Smooth muscle cell of the brain vasculature (primary cell): ENCODE measurements at regions not wholly inside any gene's neighbourhood (a gene's known extent, or its start where the extent isn't known, plus 50 kb on each side); places are given as distances from the start of the nearest gene placed in this dataset.

Experiments
- DNase-seq: peaks from one replicate; pipeline ENCODE4 v3.0.0-alpha.2; 2012; ENCODE audit warnings: low read depth, low spot score

GRCh38 chr21:28239340-28239739 lies 753.3 kb downstream of the LTN1 start:
- DNase-seq: no peak

GRCh38 chr21:28237661-28238060 lies 755.0 kb downstream of the LTN1 start:
- no peak for DNase-seq

- no peak for DNase-seq
These were observed 757.3 kb downstream of the LTN1 start for GRCh38 chr21:28235169-28235895.

GRCh38 chr21:28234326-28234725 lies 758.4 kb downstream of the LTN1 start:
- no peak for DNase-seq

GRCh38 chr21:28233536-28234220 lies 759.0 kb downstream of the LTN1 start:
- DNase-seq: no peak

- DNase-seq: no peak
These were observed 762.1 kb downstream of the LTN1 start for GRCh38 chr21:28230559-28230958.

GRCh38 chr21:28229814-28230213 lies 762.9 kb downstream of the LTN1 start:
- no peak for DNase-seq

- no peak for DNase-seq
These were observed 764.1 kb downstream of the LTN1 start for GRCh38 chr21:28228636-28228995.

- no peak for DNase-seq
These were observed 764.6 kb downstream of the LTN1 start for GRCh38 chr21:28227881-28228635.

- no peak for DNase-seq
These were observed 766.1 kb downstream of the LTN1 start for GRCh38 chr21:28226563-28226962.

- DNase-seq: no peak
These were observed 768.4 kb downstream of the LTN1 start for GRCh38 chr21:28224191-28224726.

GRCh38 chr21:28221984-28222383 lies 770.7 kb downstream of the LTN1 start:
- DNase-seq: no peak

- no peak for DNase-seq
These were observed 772.0 kb downstream of the LTN1 start for GRCh38 chr21:28220680-28221079.

- no peak for DNase-seq
These were observed 775.6 kb downstream of the LTN1 start for GRCh38 chr21:28216976-28217523.

- no peak for DNase-seq
These were observed 777.3 kb downstream of the LTN1 start for GRCh38 chr21:28215214-28215954.

- DNase-seq: no peak
These were observed 777.9 kb downstream of the LTN1 start for GRCh38 chr21:28214786-28215185.

GRCh38 chr21:28213261-28213660 lies 779.4 kb downstream of the LTN1 start:
- no peak for DNase-seq

GRCh38 chr21:28212061-28212460 lies 780.6 kb downstream of the LTN1 start:
- no peak for DNase-seq

- no peak for DNase-seq
These were observed 785.1 kb downstream of the LTN1 start for GRCh38 chr21:28207436-28208173.

GRCh38 chr21:28200726-28201125 lies 792.0 kb downstream of the LTN1 start:
- DNase-seq: no peak

GRCh38 chr21:28196981-28197380 lies 795.7 kb downstream of the LTN1 start:
- no peak for DNase-seq
